Dermis blood vessel endothelial cell (primary cell): ENCODE measurements at regions not wholly inside any gene's neighbourhood (a gene's known extent, or its start where the extent isn't known, plus 50 kb on each side); places are given as distances from the start of the nearest gene placed in this dataset.

Experiments
- DNase-seq: peaks from one replicate; pipeline ENCODE4 v3.0.0; 2010

GRCh38 chr11:128066399-128066798 is 521.0 kb downstream of the ETS1 start:
- no peak for DNase-seq

GRCh38 chr11:128061281-128061871 is 526.0 kb downstream of the ETS1 start:
- no peak for DNase-seq

- DNase-seq = no peak
Measured at GRCh38 chr11:128058580-128059208, 528.7 kb downstream of the ETS1 start.

- DNase-seq = no peak
Measured at GRCh38 chr11:128057786-128058395, 529.5 kb downstream of the ETS1 start.

GRCh38 chr11:128055576-128056217 is 531.7 kb downstream of the ETS1 start:
- DNase-seq = no peak

- DNase-seq = no peak
Measured at GRCh38 chr11:128053981-128054931, 533.1 kb downstream of the ETS1 start.

GRCh38 chr11:128052912-128053641 is 534.3 kb downstream of the ETS1 start:
- peak; percentile 45 for DNase-seq

- DNase-seq = no peak
Measured at GRCh38 chr11:128048121-128048520, 539.2 kb downstream of the ETS1 start.

- DNase-seq = no peak
Measured at GRCh38 chr11:128047026-128047425, 540.3 kb downstream of the ETS1 start.

GRCh38 chr11:128046213-128046612 is 541.1 kb downstream of the ETS1 start:
- DNase-seq = no peak

GRCh38 chr11:128045094-128045725 is 542.1 kb downstream of the ETS1 start:
- DNase-seq = no peak

GRCh38 chr11:128042290-128042751 is 545.0 kb downstream of the ETS1 start:
- no peak for DNase-seq

GRCh38 chr11:128040603-128041002 is 546.8 kb downstream of the ETS1 start:
- DNase-seq = peak; percentile 24

GRCh38 chr11:128039140-128040021 is 548.0 kb downstream of the ETS1 start:
- DNase-seq = peak; percentile 32

GRCh38 chr11:128036556-128037093 is 550.7 kb downstream of the ETS1 start:
- no peak for DNase-seq

GRCh38 chr11:128036006-128036405 is 551.4 kb downstream of the ETS1 start:
- DNase-seq = no peak

- DNase-seq = peak; percentile 89
Measured at GRCh38 chr11:128031538-128032134, 555.7 kb downstream of the ETS1 start.

- DNase-seq = no peak
Measured at GRCh38 chr11:128029219-128029722, 558.1 kb downstream of the ETS1 start.

GRCh38 chr11:128026596-128026995 is 560.8 kb downstream of the ETS1 start:
- DNase-seq = peak; percentile 76
